ENCODE measurements at regions not wholly inside any gene's neighbourhood (a gene's known extent, or its start where the extent isn't known, plus 50 kb on each side); places are given as distances from the start of the nearest gene placed in this dataset.

DNA sequence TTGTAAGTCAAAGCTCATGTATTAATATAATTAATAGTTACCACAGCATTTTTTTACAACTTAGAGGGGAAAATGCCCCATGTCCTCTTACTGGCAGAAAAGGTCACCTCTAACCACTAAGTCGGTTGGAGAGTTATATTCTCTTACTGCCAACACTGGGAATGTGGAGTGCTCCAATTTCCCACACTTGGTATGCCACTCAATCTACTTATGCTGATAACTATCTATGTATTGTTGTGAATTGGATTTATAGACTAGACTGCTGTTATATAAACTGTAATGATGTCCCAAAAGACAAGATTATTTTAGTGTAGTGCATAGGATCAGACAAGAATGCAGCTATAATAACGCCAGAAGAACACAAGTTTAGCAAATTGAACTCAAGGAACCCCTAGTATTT, 2385.2 kb upstream of the C9orf72 start:
- BruUV-seq (replicated peaks): no TSS peak
- Histone ChIP-seq H3K4me1 (ENCODE audit: control insufficient read depth in 1 of 2, insufficient read depth in 2 of 2, low read length in 2 of 2) (no peaks in the 10 kb centered on the region), H4K20me1 (ENCODE audit: insufficient read depth) (no peaks in the 10 kb centered on the region), H3K4me2 (ENCODE audit: low read length) (no peak overlapping the region), H3K27me3 (ENCODE audit: insufficient read depth, low read length) (no peaks in the 10 kb centered on the region), H3K4me3 (replicated peaks in 1 of 2; ENCODE audit: low read depth in 1 of 2, low read length in 2 of 2) (no peak overlapping the region), H3K9me3 (ENCODE audit: control insufficient read depth in 1 of 2, insufficient read depth in 1 of 2, low read depth in 1 of 2, low read length in 2 of 2) (no peaks in the 10 kb centered on the region), H3K9me2 (ENCODE audit: insufficient read depth) (no peaks in the 10 kb centered on the region), H3K79me2 (ENCODE audit: insufficient read depth, low read length) (no peaks in the 10 kb centered on the region), H3K9ac (ENCODE audit: low read length) (no peak overlapping the region), H2AFZ (ENCODE audit: low read depth, low read length, poor library complexity, severe bottlenecking) (no peak overlapping the region), H3K27ac (ENCODE audit: low read depth, low read length) (no peak overlapping the region), H3K36me3 (ENCODE audit: control insufficient read depth in 1 of 2, insufficient read depth in 2 of 2, low read length in 2 of 2) (no peaks in the 10 kb centered on the region)
- TF ChIP-seq, protein P1, sequence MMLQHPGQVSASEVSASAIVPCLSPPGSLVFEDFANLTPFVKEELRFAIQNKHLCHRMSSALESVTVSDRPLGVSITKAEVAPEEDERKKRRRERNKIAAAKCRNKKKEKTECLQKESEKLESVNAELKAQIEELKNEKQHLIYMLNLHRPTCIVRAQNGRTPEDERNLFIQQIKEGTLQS (IDR thresholded peaks at IDR 0.05): no peak
- TF ChIP-seq TCF7L2 (IDR thresholded peaks at IDR 0.05; ENCODE audit: borderline replicate concordance, extremely low read depth, insufficient read depth, insufficient read length): no peak
- TF ChIP-seq ZFX (IDR thresholded peaks at IDR 0.05): no peak
- TF ChIP-seq JUND (IDR thresholded peaks at IDR 0.05): no peak
- TF ChIP-seq, protein P2, sequence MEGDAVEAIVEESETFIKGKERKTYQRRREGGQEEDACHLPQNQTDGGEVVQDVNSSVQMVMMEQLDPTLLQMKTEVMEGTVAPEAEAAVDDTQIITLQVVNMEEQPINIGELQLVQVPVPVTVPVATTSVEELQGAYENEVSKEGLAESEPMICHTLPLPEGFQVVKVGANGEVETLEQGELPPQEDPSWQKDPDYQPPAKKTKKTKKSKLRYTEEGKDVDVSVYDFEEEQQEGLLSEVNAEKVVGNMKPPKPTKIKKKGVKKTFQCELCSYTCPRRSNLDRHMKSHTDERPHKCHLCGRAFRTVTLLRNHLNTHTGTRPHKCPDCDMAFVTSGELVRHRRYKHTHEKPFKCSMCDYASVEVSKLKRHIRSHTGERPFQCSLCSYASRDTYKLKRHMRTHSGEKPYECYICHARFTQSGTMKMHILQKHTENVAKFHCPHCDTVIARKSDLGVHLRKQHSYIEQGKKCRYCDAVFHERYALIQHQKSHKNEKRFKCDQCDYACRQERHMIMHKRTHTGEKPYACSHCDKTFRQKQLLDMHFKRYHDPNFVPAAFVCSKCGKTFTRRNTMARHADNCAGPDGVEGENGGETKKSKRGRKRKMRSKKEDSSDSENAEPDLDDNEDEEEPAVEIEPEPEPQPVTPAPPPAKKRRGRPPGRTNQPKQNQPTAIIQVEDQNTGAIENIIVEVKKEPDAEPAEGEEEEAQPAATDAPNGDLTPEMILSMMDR (IDR thresholded peaks at IDR 0.05 in 2 of 3, conservative IDR thresholded peaks at IDR 0.05 in 1 of 3; ENCODE audit: borderline replicate concordance in 1 of 3, insufficient read depth in 1 of 3, low read depth in 2 of 3, low read length in 2 of 3): no peak
- no peak for TF ChIP-seq ELF1 (IDR thresholded peaks at IDR 0.05; ENCODE audit: borderline replicate concordance, low read depth)
- TF ChIP-seq POLR2AphosphoS5 (IDR thresholded peaks at IDR 0.05; ENCODE audit: low read depth, low read length): no peak
- no peak for TF ChIP-seq YY1 (IDR thresholded peaks at IDR 0.05; ENCODE audit: extremely low read depth, insufficient replicate concordance, low read depth, low read length)
- TF ChIP-seq, protein P3, sequence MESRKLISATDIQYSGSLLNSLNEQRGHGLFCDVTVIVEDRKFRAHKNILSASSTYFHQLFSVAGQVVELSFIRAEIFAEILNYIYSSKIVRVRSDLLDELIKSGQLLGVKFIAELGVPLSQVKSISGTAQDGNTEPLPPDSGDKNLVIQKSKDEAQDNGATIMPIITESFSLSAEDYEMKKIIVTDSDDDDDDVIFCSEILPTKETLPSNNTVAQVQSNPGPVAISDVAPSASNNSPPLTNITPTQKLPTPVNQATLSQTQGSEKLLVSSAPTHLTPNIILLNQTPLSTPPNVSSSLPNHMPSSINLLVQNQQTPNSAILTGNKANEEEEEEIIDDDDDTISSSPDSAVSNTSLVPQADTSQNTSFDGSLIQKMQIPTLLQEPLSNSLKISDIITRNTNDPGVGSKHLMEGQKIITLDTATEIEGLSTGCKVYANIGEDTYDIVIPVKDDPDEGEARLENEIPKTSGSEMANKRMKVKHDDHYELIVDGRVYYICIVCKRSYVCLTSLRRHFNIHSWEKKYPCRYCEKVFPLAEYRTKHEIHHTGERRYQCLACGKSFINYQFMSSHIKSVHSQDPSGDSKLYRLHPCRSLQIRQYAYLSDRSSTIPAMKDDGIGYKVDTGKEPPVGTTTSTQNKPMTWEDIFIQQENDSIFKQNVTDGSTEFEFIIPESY (IDR thresholded peaks at IDR 0.05; ENCODE audit: extremely low read depth, insufficient replicate concordance, low read length): no peak
- no peak for DNase-seq (ENCODE audit: low read depth, low spot score)
- POLR2A ChIA-PET: no interaction called here
- CTCF ChIA-PET: no interaction called here
- no peak for ATAC-seq
- RAD21 ChIA-PET (ENCODE audit: low non-redundant PET in 1 of 2, low total read pairs in 2 of 2, uncharacterized antibody in 2 of 2, unreplicated experiment in 2 of 2): no interaction called here
- intact Hi-C loops (cut with micrococcal nuclease): no loop called here
